HEK293T (cell line): ENCODE measurements at regions not wholly inside any gene's neighbourhood (a gene's known extent, or its start where the extent isn't known, plus 50 kb on each side); places are given as distances from the start of the nearest gene placed in this dataset.

Experiments used
- ARNT ChIP-seq: fragments of 450-650 bp; IDR thresholded peaks from 2 replicates; pipeline ENCODE4 v1.6.1; 2017; ENCODE audit warnings: mild to moderate bottlenecking
- BHLHE40 ChIP-seq: fragments of 450-650 bp; IDR thresholded peaks from 2 replicates; pipeline ENCODE4 v1.6.1; 2016; ENCODE audit warnings: mild to moderate bottlenecking, moderate library complexity, borderline replicate concordance
- CTBP1 ChIP-seq: fragments of 450-650 bp; IDR thresholded peaks from 2 replicates; pipeline ENCODE4 v1.6.1; 2016; ENCODE audit warnings: borderline replicate concordance
- ELF4 ChIP-seq: fragments of 450-650 bp; IDR thresholded peaks from 2 replicates; pipeline ENCODE4 v1.6.1; 2017; ENCODE audit warnings: antibody characterized with exemption
- FOXA1 ChIP-seq: fragments of 450-650 bp; IDR thresholded peaks from 2 replicates; pipeline ENCODE4 v1.6.1; 2016; ENCODE audit warnings: mild to moderate bottlenecking
- FOXK2 ChIP-seq: fragments of 450-650 bp; IDR thresholded peaks from 2 replicates; pipeline ENCODE4 v1.6.1; 2016; ENCODE audit warnings: mild to moderate bottlenecking
- L3MBTL2 ChIP-seq: fragments of 450-650 bp; conservative IDR thresholded peaks from 2 replicates; pipeline ENCODE4 v1.6.1; 2016; ENCODE audit warnings: mild to moderate bottlenecking
- LEF1 ChIP-seq: fragments of 450-650 bp; IDR thresholded peaks from 2 replicates; pipeline ENCODE4 v1.6.1; 2017; ENCODE audit warnings: mild to moderate bottlenecking, borderline replicate concordance
- NFRKB ChIP-seq: fragments of 450-650 bp; IDR thresholded peaks from 2 replicates; pipeline ENCODE4 v1.6.1; 2016; ENCODE audit warnings: mild to moderate bottlenecking, moderate library complexity
- PKNOX1 ChIP-seq: fragments of 450-650 bp; IDR thresholded peaks from 2 replicates; pipeline ENCODE4 v1.6.1; 2016
- SP1 ChIP-seq: fragments of 450-650 bp; IDR thresholded peaks from 2 replicates; pipeline ENCODE4 v1.6.1; 2017
- SUZ12 ChIP-seq: fragments of 450-650 bp; IDR thresholded peaks from 2 replicates; pipeline ENCODE4 v1.6.1; 2016; ENCODE audit warnings: mild to moderate bottlenecking
- TARDBP ChIP-seq: fragments of 450-650 bp; IDR thresholded peaks from 2 replicates; pipeline ENCODE4 v1.6.1; 2016

- TF ChIP-seq PKNOX1 (no peak), L3MBTL2 (no peak), ARNT (no peak), CTBP1 (no peak), FOXK2 (no peak), BHLHE40 (no peak), TARDBP (no peak), SP1 (no peak), NFRKB (no peak), SUZ12 (no peak), ELF4 (no peak), FOXA1 (no peak), LEF1 (no peak)
Observed at GRCh38 chr6:23601811-23602345, 524.1 kb upstream of the NRSN1 start.
